ENCODE measurements at regions not wholly inside any gene's neighbourhood (a gene's known extent, or its start where the extent isn't known, plus 50 kb on each side); places are given as distances from the start of the nearest gene placed in this dataset.

- no peak for TF ChIP-seq CTCF (IDR thresholded peaks at IDR 0.05; ENCODE audit: low read length, missing control alignments)
- H3K4me3 ChIP-seq (replicated peaks; ENCODE audit: low read depth, low read length) = no peak overlapping the region
- no peak for DNase-seq (ENCODE audit: low read depth)
These were observed 116.9 kb upstream of the GDF10 start for GRCh38 chr10:47182934-47183703.

- peak; percentile 14 for DNase-seq (ENCODE audit: low read depth)
- no peak for TF ChIP-seq CTCF (IDR thresholded peaks at IDR 0.05; ENCODE audit: low read length, missing control alignments)
- no peak overlapping the region for H3K4me3 ChIP-seq (replicated peaks; ENCODE audit: low read depth, low read length)
These were observed 116.3 kb upstream of the GDF10 start for GRCh38 chr10:47183704-47184041.

GRCh38 chr10:47184273-47184672, 115.7 kb upstream of the GDF10 start:
- H3K4me3 ChIP-seq (replicated peaks; ENCODE audit: low read depth, low read length) = no peak overlapping the region
- no peak for DNase-seq (ENCODE audit: low read depth)
- TF ChIP-seq CTCF (IDR thresholded peaks at IDR 0.05; ENCODE audit: low read length, missing control alignments) = no peak

- no peak for DNase-seq (ENCODE audit: low read depth)
- H3K4me3 ChIP-seq (replicated peaks; ENCODE audit: low read depth, low read length) = no peak overlapping the region
- no peak for TF ChIP-seq CTCF (IDR thresholded peaks at IDR 0.05; ENCODE audit: low read length, missing control alignments)
These were observed 115.2 kb upstream of the GDF10 start for GRCh38 chr10:47184724-47185330.

GRCh38 chr10:47186941-47187340, 113.1 kb upstream of the GDF10 start:
- DNase-seq (ENCODE audit: low read depth) = no peak
- no peak overlapping the region for H3K4me3 ChIP-seq (replicated peaks; ENCODE audit: low read depth, low read length)
- TF ChIP-seq CTCF (IDR thresholded peaks at IDR 0.05; ENCODE audit: low read length, missing control alignments) = no peak

GRCh38 chr10:47187592-47187991, 112.4 kb upstream of the GDF10 start:
- no peak for TF ChIP-seq CTCF (IDR thresholded peaks at IDR 0.05; ENCODE audit: low read length, missing control alignments)
- DNase-seq (ENCODE audit: low read depth) = no peak
- H3K4me3 ChIP-seq (replicated peaks; ENCODE audit: low read depth, low read length) = no peak overlapping the region

- DNase-seq (ENCODE audit: low read depth) = no peak
- no peak overlapping the region for H3K4me3 ChIP-seq (replicated peaks; ENCODE audit: low read depth, low read length)
- TF ChIP-seq CTCF (IDR thresholded peaks at IDR 0.05; ENCODE audit: low read length, missing control alignments) = no peak
These were observed 111.8 kb upstream of the GDF10 start for GRCh38 chr10:47188156-47188555.

Measured in fibroblast of pulmonary artery (primary cell).